Retinal pigment epithelial cell (primary cell): ENCODE measurements at regions not wholly inside any gene's neighbourhood (a gene's known extent, or its start where the extent isn't known, plus 50 kb on each side); places are given as distances from the start of the nearest gene placed in this dataset.

ENCODE experiments used
- DNase-seq: peaks from one replicate; pipeline ENCODE4 v3.0.0-alpha.2; 2010; ENCODE audit warnings: low read depth
- H3K4me3 ChIP-seq: 2 replicates; pipeline ENCODE4 v1.5.1; 2011; ENCODE audit warnings: mild to moderate bottlenecking, low read length, control low read depth, moderate library complexity
- TF ChIP-seq, protein P1 (sequence below): conservative IDR thresholded peaks from 2 replicates; pipeline ENCODE4 v1.5.1; 2011; ENCODE audit warnings: low read depth, low read length, control low read depth, inconsistent platforms

DNA sequence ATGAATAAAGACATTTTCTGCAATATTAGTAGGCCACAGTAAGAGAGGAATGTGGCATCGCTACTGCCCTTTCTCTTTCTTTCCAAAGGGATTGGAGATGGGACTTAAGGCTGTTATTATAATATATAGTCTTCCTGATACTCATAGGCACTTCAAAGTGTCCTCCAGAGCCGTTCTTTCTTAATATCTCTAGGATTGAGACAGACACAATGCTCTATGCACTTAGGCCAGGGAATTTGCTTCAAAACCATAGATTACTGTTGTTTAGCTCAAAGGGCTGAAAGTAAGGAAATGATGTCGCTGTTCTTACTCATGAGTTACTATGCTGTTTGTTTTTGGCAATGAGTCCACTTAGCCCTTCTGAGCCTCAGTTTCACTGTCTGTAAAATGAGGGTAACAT lies 590.5 kb downstream of the CDH11 start:
- no peak overlapping the region for H3K4me3 ChIP-seq
- TF ChIP-seq, protein P1, sequence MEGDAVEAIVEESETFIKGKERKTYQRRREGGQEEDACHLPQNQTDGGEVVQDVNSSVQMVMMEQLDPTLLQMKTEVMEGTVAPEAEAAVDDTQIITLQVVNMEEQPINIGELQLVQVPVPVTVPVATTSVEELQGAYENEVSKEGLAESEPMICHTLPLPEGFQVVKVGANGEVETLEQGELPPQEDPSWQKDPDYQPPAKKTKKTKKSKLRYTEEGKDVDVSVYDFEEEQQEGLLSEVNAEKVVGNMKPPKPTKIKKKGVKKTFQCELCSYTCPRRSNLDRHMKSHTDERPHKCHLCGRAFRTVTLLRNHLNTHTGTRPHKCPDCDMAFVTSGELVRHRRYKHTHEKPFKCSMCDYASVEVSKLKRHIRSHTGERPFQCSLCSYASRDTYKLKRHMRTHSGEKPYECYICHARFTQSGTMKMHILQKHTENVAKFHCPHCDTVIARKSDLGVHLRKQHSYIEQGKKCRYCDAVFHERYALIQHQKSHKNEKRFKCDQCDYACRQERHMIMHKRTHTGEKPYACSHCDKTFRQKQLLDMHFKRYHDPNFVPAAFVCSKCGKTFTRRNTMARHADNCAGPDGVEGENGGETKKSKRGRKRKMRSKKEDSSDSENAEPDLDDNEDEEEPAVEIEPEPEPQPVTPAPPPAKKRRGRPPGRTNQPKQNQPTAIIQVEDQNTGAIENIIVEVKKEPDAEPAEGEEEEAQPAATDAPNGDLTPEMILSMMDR = no peak
- no peak for DNase-seq

DNA sequence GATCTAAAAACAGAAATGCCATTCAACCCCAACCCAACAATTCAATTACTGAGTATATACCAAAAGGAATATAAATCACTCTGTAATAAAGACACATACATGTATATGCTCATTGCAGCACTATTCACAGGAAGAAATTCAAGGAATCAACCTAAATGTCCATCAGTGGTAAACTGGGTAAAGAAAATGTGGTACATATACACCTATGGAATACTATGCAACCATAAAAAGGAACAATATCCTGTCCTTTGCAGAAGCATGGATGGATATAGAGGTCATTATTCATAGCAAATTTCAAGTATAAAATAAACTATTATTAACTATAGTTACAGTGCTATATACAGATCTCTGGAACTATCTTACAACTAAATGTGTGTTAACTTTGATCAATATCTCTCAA lies 599.3 kb downstream of the CDH11 start:
- H3K4me3 ChIP-seq = no peak overlapping the region
- no peak for DNase-seq
- TF ChIP-seq, protein P1 = no peak

DNA sequence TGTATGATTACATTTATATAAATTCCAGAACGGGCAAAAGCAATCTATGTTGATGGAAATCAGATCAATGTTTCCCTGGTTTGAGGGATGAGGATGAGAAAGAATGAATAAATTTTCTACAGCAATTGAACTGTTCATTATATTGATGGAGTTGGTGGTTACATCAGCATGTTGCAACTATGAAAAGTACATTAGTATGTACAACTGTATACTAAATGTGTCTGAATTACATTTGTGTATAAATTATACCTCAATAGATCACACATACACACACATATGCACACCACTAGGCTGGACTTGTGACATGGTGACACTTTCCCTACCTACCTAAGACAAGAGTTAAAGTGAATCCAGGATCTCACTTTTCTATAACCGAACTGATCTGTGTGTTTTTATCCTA lies 608.0 kb downstream of the CDH11 start:
- no peak for DNase-seq
- no peak overlapping the region for H3K4me3 ChIP-seq
- TF ChIP-seq, protein P1 = no peak

DNA sequence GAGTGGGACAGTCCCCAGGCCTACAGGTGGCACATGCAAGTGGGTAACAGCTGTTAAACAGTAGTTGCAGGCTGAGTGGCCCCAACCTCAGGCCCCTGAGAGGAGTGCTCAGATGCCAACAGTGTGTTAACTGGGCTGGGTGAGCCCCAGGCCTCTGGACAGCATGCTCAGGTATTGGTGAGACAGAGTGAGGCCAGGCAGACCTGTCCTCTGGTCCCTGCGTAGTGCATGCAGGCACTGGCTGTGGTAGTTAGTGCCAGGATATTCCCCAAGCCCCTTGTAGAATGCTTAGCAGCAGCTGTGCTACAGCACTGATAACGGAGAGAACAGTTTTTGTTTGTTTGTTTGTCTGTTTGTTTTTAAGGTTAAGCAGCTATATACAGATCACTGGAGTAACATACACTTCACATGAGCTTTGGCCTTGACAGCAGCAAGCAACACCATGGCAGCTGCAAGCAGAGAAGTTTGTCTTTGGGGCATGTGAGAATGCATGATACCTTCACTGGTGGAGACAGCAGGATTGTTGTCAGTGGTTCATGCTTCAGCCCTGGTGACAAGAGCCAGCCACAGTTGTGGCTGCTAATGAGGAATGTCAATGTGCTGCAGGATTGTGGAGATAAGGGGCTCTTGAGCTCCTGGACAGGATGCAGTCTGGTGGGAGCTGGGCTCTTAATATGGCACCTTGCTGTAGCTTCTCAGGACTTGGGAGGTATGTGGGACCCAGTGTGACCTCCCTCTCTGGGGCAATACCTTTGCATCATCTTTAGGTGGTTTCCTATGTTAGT lies 614.4 kb downstream of the CDH11 start:
- no peak for DNase-seq
- H3K4me3 ChIP-seq = no peak overlapping the region
- TF ChIP-seq, protein P1 = no peak

DNA sequence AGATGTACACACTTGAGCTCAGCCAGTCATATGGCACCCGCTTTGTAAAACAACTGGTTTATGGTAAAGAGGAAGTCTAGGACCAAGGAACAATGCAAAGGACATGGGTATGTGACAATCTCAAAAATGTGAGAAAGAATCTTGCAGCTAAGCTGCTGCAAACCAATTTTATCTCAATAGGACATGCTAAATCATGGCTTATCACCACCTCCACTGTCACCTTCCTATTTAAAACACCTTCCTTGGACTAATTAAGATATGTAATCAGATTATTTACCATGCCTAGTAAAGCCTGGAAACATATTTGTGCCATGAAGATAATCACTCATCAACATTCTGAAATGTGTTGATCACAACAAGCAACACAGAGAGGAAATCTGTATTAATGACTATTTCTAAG lies 622.7 kb downstream of the CDH11 start:
- no peak for DNase-seq
- H3K4me3 ChIP-seq = no peak overlapping the region

DNA sequence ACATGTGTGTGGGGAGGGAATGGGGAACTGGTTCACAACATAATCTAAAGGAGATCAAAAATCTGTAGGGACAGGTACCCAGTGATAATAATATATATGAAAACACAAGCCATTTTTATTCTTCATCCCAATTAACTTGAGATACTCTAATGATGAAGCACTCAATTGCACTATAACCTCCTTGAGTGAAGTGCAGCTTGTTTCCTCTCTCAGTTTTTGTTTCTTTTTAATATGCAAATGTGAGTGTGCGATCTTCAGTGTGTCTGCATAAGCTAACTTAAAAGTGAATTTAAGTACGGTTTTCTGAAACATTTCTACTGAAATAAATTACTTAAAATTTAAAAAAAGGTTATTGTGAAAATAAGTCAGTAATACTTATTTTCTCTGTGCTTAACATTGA lies 623.5 kb downstream of the CDH11 start:
- no peak for DNase-seq
- TF ChIP-seq, protein P1 = no peak
- H3K4me3 ChIP-seq = no peak overlapping the region

More for the DNA sequence above, 622.7 kb downstream of the CDH11 start:
- TF ChIP-seq, protein P1 = no peak

DNA sequence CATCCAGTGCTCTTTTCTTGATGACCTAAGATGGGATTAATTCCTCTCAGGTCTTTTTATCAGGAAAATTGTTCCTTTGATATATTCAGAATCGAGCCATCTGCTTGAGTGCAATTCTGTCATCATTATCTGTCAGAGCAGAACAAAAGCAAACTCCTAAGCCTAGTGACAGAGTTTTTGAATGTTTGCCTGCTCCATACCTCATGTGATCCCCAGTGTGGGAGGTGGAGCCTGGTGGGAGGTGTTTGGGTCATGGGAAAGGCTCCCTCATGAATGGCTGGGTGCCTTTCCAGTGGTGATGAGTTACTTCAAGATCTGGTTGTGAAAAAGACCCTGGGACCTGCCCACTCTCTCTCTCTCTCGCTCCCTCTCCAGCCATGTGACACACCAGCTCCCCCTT lies 628.2 kb downstream of the CDH11 start:
- no peak overlapping the region for H3K4me3 ChIP-seq
- TF ChIP-seq, protein P1 = no peak
- DNase-seq = no peak
